ENCODE measurements at regions not wholly inside any gene's neighbourhood (a gene's known extent, or its start where the extent isn't known, plus 50 kb on each side); places are given as distances from the start of the nearest gene placed in this dataset.

DNA sequence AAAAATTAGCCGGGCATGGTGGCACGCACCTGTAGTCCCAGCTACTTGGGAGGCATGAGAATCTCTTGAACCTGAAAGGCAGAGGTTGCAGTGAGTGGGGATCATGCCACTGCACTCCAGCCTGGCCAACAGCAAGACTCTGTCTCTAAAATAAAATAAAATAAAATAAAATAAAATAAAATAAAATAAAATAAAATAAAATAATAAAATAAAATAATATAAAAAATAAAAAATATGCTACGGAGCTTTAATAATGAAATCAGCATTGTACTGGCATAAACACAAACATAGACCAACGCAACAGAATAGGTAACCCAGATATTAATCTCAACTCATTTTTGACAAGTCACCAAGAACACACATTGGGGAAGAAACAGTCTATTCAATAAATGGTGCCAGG, 973.4 kb upstream of the SOX11 start:
- TF ChIP-seq, protein P1, sequence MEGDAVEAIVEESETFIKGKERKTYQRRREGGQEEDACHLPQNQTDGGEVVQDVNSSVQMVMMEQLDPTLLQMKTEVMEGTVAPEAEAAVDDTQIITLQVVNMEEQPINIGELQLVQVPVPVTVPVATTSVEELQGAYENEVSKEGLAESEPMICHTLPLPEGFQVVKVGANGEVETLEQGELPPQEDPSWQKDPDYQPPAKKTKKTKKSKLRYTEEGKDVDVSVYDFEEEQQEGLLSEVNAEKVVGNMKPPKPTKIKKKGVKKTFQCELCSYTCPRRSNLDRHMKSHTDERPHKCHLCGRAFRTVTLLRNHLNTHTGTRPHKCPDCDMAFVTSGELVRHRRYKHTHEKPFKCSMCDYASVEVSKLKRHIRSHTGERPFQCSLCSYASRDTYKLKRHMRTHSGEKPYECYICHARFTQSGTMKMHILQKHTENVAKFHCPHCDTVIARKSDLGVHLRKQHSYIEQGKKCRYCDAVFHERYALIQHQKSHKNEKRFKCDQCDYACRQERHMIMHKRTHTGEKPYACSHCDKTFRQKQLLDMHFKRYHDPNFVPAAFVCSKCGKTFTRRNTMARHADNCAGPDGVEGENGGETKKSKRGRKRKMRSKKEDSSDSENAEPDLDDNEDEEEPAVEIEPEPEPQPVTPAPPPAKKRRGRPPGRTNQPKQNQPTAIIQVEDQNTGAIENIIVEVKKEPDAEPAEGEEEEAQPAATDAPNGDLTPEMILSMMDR (IDR thresholded peaks at IDR 0.05) = no peak
- TF ChIP-seq POLR2A (IDR thresholded peaks at IDR 0.05) (no peak), POLR2AphosphoS5 (IDR thresholded peaks at IDR 0.05) (no peak)

Data from breast epithelium (tissue), 3 donors.